ENCODE measurements at regions not wholly inside any gene's neighbourhood (a gene's known extent, or its start where the extent isn't known, plus 50 kb on each side); places are given as distances from the start of the nearest gene placed in this dataset.

DNA sequence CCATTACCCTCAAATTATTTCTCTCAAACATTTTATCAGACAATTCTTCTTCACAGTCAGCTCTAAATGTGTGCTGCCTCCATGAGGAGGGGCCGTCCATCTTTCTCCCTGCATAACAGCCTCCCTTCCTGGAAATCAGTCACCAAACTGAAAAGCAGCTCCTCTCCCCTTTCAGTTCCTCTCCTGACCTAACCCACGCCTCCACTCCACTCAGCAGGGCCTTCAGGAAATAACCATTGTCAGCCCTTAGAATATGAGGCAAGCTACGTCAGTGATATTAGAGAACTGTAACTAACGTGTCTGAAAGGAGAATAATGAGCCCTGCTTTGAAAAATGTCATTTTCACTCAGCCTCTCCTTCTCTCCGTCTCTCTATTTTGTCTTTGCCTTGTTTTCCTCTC is 116.2 kb downstream of the OLFM4 start:
- no peaks in the 10 kb centered on the region for H3K9me3 ChIP-seq (ENCODE audit: insufficient read depth, low read depth, low read length)
- no peaks in the 10 kb centered on the region for H3K36me3 ChIP-seq (ENCODE audit: insufficient read depth, low read depth, low read length)
- H3K9ac ChIP-seq (ENCODE audit: low read depth, low read length), result no peak overlapping the region
- H3K4me1 ChIP-seq (ENCODE audit: insufficient read depth, low read length), result peaks cover 13% of the 10 kb centered on the region; the same call in 1 of the 2 replicates
- H3K4me3 ChIP-seq (ENCODE audit: low read length), result no peak overlapping the region
- H3K27ac ChIP-seq (ENCODE audit: low read length), result no peak overlapping the region
- H3K27me3 ChIP-seq (ENCODE audit: insufficient read depth, low read length), result no peaks in the 10 kb centered on the region

DNA sequence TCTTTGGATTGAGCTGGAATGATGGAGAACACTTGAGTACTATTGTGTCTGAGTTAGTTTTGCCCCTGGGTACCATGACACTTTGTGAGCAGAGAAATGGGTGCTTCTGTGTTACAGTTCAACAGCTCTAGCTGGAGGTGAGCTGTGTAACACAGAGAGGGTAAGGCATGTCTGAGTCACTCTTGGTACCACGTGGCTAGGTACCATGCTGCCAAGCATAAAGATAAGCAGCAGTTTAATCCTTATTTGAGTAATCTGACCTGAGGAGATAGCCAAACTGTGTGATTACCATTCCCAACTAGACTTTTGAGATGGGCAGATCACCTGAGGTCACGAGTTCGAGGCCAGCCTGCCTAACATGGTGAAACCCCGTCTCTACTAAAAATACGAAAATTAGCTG is 122.0 kb downstream of the OLFM4 start:
- Histone ChIP-seq H3K4me3 (ENCODE audit: low read length) (no peak overlapping the region), H3K27me3 (ENCODE audit: insufficient read depth, low read length) (no peaks in the 10 kb centered on the region), H3K4me1 (ENCODE audit: insufficient read depth, low read length) (no peaks in the 10 kb centered on the region), H3K9ac (ENCODE audit: low read depth, low read length) (no peak overlapping the region), H3K36me3 (ENCODE audit: insufficient read depth, low read depth, low read length) (no peaks in the 10 kb centered on the region), H3K9me3 (ENCODE audit: insufficient read depth, low read depth, low read length) (no peaks in the 10 kb centered on the region), H3K27ac (ENCODE audit: low read length) (no peak overlapping the region)

DNA sequence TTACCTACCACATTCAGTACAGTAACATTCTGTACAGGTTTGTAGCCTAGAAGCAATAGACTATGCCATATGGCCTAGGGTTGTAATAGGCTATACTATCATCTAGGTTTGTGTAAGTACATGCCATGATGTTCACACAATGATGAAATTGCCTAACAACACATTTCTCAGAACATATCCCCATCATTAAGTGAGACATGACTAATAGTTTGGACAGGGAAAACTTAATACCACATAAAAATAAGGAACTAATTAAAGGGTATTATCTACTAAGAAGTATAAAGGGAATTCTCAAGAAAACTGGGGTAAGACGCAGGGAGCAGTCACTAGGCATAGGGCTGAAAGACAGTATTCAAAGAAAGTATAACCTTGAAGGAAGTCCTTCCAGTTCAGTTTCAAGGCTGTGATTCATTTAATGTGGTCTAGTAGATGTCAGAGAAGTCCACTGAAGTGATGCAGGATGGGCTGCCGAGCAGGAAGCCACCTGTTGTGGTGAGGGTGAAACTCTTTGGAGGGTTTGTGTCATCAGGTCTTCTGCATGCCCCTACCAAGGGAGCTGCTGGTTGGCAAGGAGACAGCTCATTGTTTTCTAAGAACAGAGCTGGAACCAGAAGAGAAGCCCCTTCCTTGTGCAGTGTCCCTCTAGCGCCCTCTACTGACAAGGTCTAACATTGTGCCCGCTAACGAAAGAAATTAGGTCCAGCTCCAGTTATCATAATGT is 122.9 kb downstream of the OLFM4 start:
- H3K4me3 ChIP-seq (ENCODE audit: low read length), result no peak overlapping the region
- no peaks in the 10 kb centered on the region for H3K9me3 ChIP-seq (ENCODE audit: insufficient read depth, low read depth, low read length)
- no peak overlapping the region for H3K27ac ChIP-seq (ENCODE audit: low read length)
- H3K4me1 ChIP-seq (ENCODE audit: insufficient read depth, low read length), result no peaks in the 10 kb centered on the region
- H3K36me3 ChIP-seq (ENCODE audit: insufficient read depth, low read depth, low read length), result no peaks in the 10 kb centered on the region
- H3K9ac ChIP-seq (ENCODE audit: low read depth, low read length), result no peak overlapping the region
- no peaks in the 10 kb centered on the region for H3K27me3 ChIP-seq (ENCODE audit: insufficient read depth, low read length)

DNA sequence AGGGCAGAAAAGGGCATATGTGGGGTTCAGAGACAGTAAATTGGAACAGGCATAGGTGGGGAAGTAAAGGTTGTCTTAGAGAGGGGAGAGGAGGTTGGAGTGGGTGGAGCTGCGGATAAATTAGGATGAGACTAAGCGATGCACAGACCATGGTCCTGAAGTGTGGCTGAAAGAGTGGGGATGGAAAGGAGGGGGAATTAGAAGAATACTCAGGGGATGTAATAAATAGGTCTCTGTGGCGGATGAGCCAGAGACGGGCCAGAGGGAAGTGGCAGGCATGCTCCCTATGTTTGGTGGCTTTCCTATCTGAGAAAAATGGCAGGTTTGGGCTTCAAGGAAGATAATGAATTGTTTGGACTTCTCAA is 123.4 kb downstream of the OLFM4 start:
- H3K4me1 ChIP-seq (ENCODE audit: insufficient read depth, low read length), result no peaks in the 10 kb centered on the region
- no peak overlapping the region for H3K4me3 ChIP-seq (ENCODE audit: low read length)
- H3K9ac ChIP-seq (ENCODE audit: low read depth, low read length), result no peak overlapping the region
- H3K9me3 ChIP-seq (ENCODE audit: insufficient read depth, low read depth, low read length), result no peaks in the 10 kb centered on the region
- H3K27me3 ChIP-seq (ENCODE audit: insufficient read depth, low read length), result no peaks in the 10 kb centered on the region
- no peaks in the 10 kb centered on the region for H3K36me3 ChIP-seq (ENCODE audit: insufficient read depth, low read depth, low read length)
- no peak overlapping the region for H3K27ac ChIP-seq (ENCODE audit: low read length)

DNA sequence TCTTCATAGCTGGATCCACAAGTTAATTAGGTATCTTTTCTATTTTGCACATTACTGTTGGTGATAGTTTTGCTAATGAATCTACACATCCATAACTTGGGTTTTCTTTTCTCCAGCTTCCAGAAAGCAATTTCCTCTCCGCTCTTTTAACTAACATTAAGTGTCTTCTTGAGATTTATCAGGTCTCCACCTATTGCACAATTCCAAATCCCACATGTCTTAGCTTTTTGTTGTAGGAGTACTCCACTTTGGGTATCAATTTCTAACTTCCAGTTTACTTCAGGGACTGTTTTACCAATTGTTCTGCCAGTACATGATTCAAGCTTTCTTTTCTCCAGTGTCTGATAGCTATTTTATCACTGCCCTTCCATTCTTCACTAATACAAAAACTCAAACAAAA is 129.6 kb downstream of the OLFM4 start:
- H3K9me3 ChIP-seq (ENCODE audit: insufficient read depth, low read depth, low read length), result peaks cover 6% of the 10 kb centered on the region; the same call in 1 of the 2 replicates
- no peak overlapping the region for H3K9ac ChIP-seq (ENCODE audit: low read depth, low read length)
- no peak overlapping the region for H3K4me3 ChIP-seq (ENCODE audit: low read length)
- no peaks in the 10 kb centered on the region for H3K36me3 ChIP-seq (ENCODE audit: insufficient read depth, low read depth, low read length)
- H3K4me1 ChIP-seq (ENCODE audit: insufficient read depth, low read length), result no peaks in the 10 kb centered on the region
- no peaks in the 10 kb centered on the region for H3K27me3 ChIP-seq (ENCODE audit: insufficient read depth, low read length)
- no peak overlapping the region for H3K27ac ChIP-seq (ENCODE audit: low read length)

DNA sequence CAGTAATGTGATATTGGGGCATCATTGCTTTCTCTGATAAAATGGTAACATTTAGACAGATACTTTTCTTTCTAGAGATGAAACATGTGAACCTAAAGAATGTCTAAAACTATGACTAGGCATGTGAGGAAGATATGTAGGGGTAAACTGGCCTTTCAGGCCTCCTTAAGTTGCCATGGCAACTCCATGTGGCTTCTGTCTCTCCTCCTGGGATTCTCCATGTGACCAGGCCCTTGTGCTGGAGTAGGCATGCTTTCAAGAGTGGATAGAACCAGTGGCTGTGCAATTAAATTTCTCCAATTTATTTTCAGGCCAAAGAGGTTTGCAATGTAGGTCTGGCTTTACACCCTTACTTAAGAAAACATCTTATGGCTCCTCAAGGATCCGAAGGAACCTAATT is 130.8 kb downstream of the OLFM4 start:
- Histone ChIP-seq H3K4me1 (ENCODE audit: insufficient read depth, low read length) (no peaks in the 10 kb centered on the region; the same call in 1 of the 2 replicates), H3K27me3 (ENCODE audit: insufficient read depth, low read length) (no peaks in the 10 kb centered on the region), H3K9ac (ENCODE audit: low read depth, low read length) (no peak overlapping the region), H3K36me3 (ENCODE audit: insufficient read depth, low read depth, low read length) (no peaks in the 10 kb centered on the region), H3K27ac (ENCODE audit: low read length) (no peak overlapping the region), H3K9me3 (ENCODE audit: insufficient read depth, low read depth, low read length) (peaks cover 6% of the 10 kb centered on the region; the same call in 1 of the 2 replicates), H3K4me3 (ENCODE audit: low read length) (no peak overlapping the region)

DNA sequence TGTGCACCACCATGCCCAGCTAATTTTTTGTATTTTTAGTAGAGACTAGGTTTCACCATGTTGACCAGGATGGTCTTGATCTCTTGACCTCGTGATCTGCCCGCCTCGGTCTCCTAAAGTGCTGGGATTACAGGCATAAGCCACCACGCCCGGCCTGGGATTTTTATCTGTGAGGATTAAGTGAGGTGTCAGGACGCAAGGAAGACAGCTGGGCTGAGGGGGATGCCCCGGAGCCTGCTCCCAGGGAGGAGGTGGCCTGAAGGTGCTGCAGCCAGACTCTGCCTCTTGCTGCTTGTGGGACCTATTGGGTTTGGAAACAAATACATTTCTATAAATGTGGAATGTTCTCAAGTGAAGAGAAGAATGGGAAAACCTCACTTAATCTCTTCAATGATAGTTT is 131.6 kb downstream of the OLFM4 start:
- H3K36me3 ChIP-seq (ENCODE audit: insufficient read depth, low read depth, low read length), result no peaks in the 10 kb centered on the region
- peaks cover 6% of the 10 kb centered on the region; the same call in 1 of the 2 replicates for H3K4me1 ChIP-seq (ENCODE audit: insufficient read depth, low read length)
- no peak overlapping the region for H3K9ac ChIP-seq (ENCODE audit: low read depth, low read length)
- H3K27ac ChIP-seq (ENCODE audit: low read length), result no peak overlapping the region
- H3K27me3 ChIP-seq (ENCODE audit: insufficient read depth, low read length), result no peaks in the 10 kb centered on the region
- no peak overlapping the region for H3K4me3 ChIP-seq (ENCODE audit: low read length)
- peaks cover 6% of the 10 kb centered on the region; the same call in 1 of the 2 replicates for H3K9me3 ChIP-seq (ENCODE audit: insufficient read depth, low read depth, low read length)

DNA sequence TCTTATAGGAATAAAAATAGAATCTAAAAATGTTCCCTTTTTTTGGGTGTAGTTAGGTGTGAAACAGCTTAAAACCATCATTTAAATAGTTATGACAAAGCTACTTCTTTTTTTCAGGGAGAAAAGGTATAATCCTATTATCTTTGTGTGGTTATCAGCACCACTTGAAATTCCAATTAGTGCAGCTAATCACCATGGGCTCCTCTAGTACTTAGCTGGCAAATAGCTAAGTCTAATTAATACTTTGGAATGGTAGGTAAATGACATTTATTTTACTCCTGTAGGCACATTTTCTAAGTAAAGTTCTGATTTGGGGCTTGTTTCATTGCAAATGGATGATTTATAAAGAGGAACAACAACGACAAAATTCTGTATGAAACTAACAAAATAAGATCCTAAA is 132.6 kb downstream of the OLFM4 start:
- H3K4me1 ChIP-seq (ENCODE audit: insufficient read depth, low read length), result peaks cover 11% of the 10 kb centered on the region; the same call in 1 of the 2 replicates
- H3K9ac ChIP-seq (ENCODE audit: low read depth, low read length), result no peak overlapping the region
- peaks cover 6% of the 10 kb centered on the region; the same call in 1 of the 2 replicates for H3K9me3 ChIP-seq (ENCODE audit: insufficient read depth, low read depth, low read length)
- H3K27me3 ChIP-seq (ENCODE audit: insufficient read depth, low read length), result no peaks in the 10 kb centered on the region
- no peak overlapping the region for H3K27ac ChIP-seq (ENCODE audit: low read length)
- H3K4me3 ChIP-seq (ENCODE audit: low read length), result no peak overlapping the region
- H3K36me3 ChIP-seq (ENCODE audit: insufficient read depth, low read depth, low read length), result no peaks in the 10 kb centered on the region

DNA sequence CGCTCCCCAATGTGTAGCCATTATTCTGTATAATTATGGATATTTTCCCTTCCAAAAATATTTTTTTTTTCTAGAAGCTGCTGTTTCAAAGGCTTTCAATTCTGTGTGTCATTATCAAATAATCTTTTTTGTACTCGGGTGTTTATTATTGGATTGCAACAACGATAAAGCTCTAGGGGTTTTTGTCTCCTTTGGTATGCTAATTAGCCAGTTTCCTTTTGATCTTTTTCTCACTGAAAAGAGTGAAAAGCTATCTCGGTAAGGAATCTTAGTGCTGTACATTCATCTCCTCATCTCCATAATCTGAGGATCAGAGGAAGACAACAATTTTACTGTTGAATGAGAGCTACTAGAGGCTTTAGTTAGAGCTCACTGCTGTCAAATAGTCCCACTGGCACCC is 136.6 kb downstream of the OLFM4 start:
- no peaks in the 10 kb centered on the region for H3K36me3 ChIP-seq (ENCODE audit: insufficient read depth, low read depth, low read length)
- no peak overlapping the region for H3K27ac ChIP-seq (ENCODE audit: low read length)
- H3K4me1 ChIP-seq (ENCODE audit: insufficient read depth, low read length), result peaks cover 11% of the 10 kb centered on the region; the same call in 1 of the 2 replicates
- no peaks in the 10 kb centered on the region for H3K9me3 ChIP-seq (ENCODE audit: insufficient read depth, low read depth, low read length)
- H3K27me3 ChIP-seq (ENCODE audit: insufficient read depth, low read length), result no peaks in the 10 kb centered on the region
- no peak overlapping the region; the same call in 1 of the 2 replicates for H3K4me3 ChIP-seq (ENCODE audit: low read length)
- no peak overlapping the region for H3K9ac ChIP-seq (ENCODE audit: low read depth, low read length)

DNA sequence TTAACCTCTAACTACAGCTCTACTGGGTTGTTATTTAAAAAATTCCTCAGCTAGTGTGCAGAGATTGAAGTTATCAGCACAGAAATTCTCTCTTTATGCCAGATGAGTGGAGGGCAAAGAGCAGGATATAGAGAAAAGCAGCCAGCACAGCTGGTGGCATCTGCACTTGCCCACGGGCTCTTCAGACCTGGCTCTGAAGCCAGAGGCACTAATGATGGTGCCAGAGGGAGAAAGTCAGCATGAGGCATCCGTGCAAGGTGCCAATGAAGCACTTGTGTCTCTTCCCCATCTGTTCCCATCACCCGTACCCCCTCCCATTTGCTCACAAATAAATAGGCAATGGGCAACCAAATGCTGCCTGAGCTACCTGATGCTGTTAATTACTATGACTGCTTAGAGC is 138.9 kb downstream of the OLFM4 start:
- Histone ChIP-seq H3K9me3 (ENCODE audit: insufficient read depth, low read depth, low read length) (no peaks in the 10 kb centered on the region), H3K4me1 (ENCODE audit: insufficient read depth, low read length) (peaks cover 11% of the 10 kb centered on the region; the same call in 1 of the 2 replicates), H3K9ac (ENCODE audit: low read depth, low read length) (no peak overlapping the region), H3K27ac (ENCODE audit: low read length) (no peak overlapping the region), H3K36me3 (ENCODE audit: insufficient read depth, low read depth, low read length) (no peaks in the 10 kb centered on the region), H3K27me3 (ENCODE audit: insufficient read depth, low read length) (no peaks in the 10 kb centered on the region), H3K4me3 (ENCODE audit: low read length) (no peak overlapping the region)

DNA sequence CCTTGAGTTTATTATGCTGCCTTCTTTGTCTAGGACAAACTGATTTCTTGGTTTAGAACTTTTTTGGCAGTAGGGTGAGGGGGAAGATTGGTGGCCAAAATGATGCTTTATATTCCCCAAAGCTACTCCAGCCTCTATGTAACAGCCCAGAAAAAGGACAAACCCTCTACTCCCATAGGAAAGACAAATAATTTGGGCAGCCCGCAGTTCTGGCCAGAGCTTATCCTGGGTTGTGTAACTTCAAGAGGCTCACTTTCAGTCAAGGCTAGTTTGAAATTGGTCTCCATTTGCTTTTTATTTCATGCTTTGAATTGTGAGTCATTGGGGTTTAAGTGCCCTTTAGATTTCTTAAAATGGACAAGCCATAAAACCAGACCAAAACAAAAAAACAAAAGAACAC is 142.3 kb downstream of the OLFM4 start:
- H3K9me3 ChIP-seq (ENCODE audit: insufficient read depth, low read depth, low read length), result no peaks in the 10 kb centered on the region
- no peaks in the 10 kb centered on the region for H3K36me3 ChIP-seq (ENCODE audit: insufficient read depth, low read depth, low read length)
- no peak overlapping the region for H3K4me3 ChIP-seq (ENCODE audit: low read length)
- no peaks in the 10 kb centered on the region for H3K4me1 ChIP-seq (ENCODE audit: insufficient read depth, low read length)
- H3K27me3 ChIP-seq (ENCODE audit: insufficient read depth, low read length), result no peaks in the 10 kb centered on the region
- no peak overlapping the region for H3K27ac ChIP-seq (ENCODE audit: low read length)
- H3K9ac ChIP-seq (ENCODE audit: low read depth, low read length), result no peak overlapping the region

DNA sequence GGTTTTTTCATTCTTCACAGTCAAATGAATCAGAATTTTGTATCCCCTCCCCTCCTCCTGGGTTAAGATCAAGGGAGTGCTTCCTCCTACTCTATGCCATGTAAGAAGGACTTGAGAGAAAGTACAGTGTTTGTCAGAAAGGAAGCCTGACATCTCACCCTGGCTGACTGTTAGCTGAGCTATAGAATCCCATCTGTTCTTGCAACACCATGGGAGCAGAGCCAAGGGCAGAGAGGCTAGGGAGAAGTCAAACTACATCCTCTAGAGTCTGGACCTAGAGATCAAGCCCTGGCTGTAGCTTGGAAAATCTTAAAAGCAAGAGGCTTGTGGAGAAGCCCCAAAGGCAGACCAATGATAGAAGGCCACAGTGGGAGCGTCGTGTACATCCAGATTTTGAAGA is 145.9 kb downstream of the OLFM4 start:
- no peaks in the 10 kb centered on the region for H3K4me1 ChIP-seq (ENCODE audit: insufficient read depth, low read length)
- H3K27ac ChIP-seq (ENCODE audit: low read length), result no peak overlapping the region
- H3K36me3 ChIP-seq (ENCODE audit: insufficient read depth, low read depth, low read length), result no peaks in the 10 kb centered on the region
- H3K9ac ChIP-seq (ENCODE audit: low read depth, low read length), result no peak overlapping the region
- H3K9me3 ChIP-seq (ENCODE audit: insufficient read depth, low read depth, low read length), result no peaks in the 10 kb centered on the region
- no peaks in the 10 kb centered on the region for H3K27me3 ChIP-seq (ENCODE audit: insufficient read depth, low read length)
- H3K4me3 ChIP-seq (ENCODE audit: low read length), result no peak overlapping the region

Data from iPS-20b (cell line).